SK-N-SH treated with all-trans-retinoic acid at 6 μM for 48 hours (cell line): ENCODE measurements at regions not wholly inside any gene's neighbourhood (a gene's known extent, or its start where the extent isn't known, plus 50 kb on each side); places are given as distances from the start of the nearest gene placed in this dataset.

ENCODE experiments used
- ATAC-seq: fragments of 200-7000 bp; cut with Tn5 transposase; 3 replicates; pipeline ENCODE4 v1.9.1; 2020; ENCODE audit warnings: mild to moderate bottlenecking, moderate library complexity
- ARNTL ChIP-seq: fragments of 450-650 bp; formaldehyde crosslinking; IDR thresholded peaks from 2 replicates; pipeline ENCODE4 v1.5.0; 2020; ENCODE audit warnings: low read depth, mild to moderate bottlenecking, moderate library complexity, borderline replicate concordance
- BACH2 ChIP-seq: fragments of 250-450 bp; sonication (Bioruptor Pico); IDR thresholded peaks from 2 replicates; pipeline ENCODE4 v1.9.0; 2021; ENCODE audit warnings: mild to moderate bottlenecking, borderline replicate concordance
- CREB5 ChIP-seq: fragments of 250-450 bp; sonication (Bioruptor Pico); IDR thresholded peaks from 2 replicates; pipeline ENCODE4 v1.5.1; 2020; ENCODE audit warnings: low read depth, mild to moderate bottlenecking, moderate library complexity
- CSDC2 ChIP-seq: fragments of 250-450 bp; sonication (Bioruptor Pico); IDR thresholded peaks from 2 replicates; pipeline ENCODE4 v1.5.0; 2020; ENCODE audit warnings: mild to moderate bottlenecking, moderate library complexity
- CSRNP3 ChIP-seq: fragments of 250-450 bp; sonication (Bioruptor Pico); IDR thresholded peaks from 2 replicates; pipeline ENCODE4 v1.5.1; 2021; ENCODE audit warnings: mild to moderate bottlenecking, moderate library complexity
- ESRRG ChIP-seq: fragments of 250-450 bp; sonication (Bioruptor Pico); IDR thresholded peaks from 2 replicates; pipeline ENCODE4 v1.6.1; 2021; ENCODE audit warnings: mild to moderate bottlenecking
- ISL1 ChIP-seq: fragments of 250-450 bp; sonication (Bioruptor Pico); IDR thresholded peaks from 2 replicates; pipeline ENCODE4 v2.1.2; 2022; ENCODE audit warnings: mild to moderate bottlenecking, moderate library complexity
- OSR1 ChIP-seq: fragments of 250-450 bp; sonication (Bioruptor Pico); IDR thresholded peaks from 2 replicates; pipeline ENCODE4 v1.8.0; 2022; ENCODE audit warnings: moderate library complexity, mild to moderate bottlenecking, inconsistent platforms
- PATZ1 ChIP-seq: fragments of 250-450 bp; sonication (Bioruptor Pico); IDR thresholded peaks from 2 replicates; pipeline ENCODE4 v1.8.0; 2020; ENCODE audit warnings: mild to moderate bottlenecking, moderate library complexity, borderline replicate concordance
- POU6F1 ChIP-seq: fragments of 250-450 bp; sonication (Bioruptor Pico); IDR thresholded peaks from 2 replicates; pipeline ENCODE4 v1.8.0; 2021; ENCODE audit warnings: low read depth, mild to moderate bottlenecking, moderate library complexity, borderline replicate concordance
- PPARA ChIP-seq: fragments of 250-450 bp; sonication (Bioruptor Pico); IDR thresholded peaks from 2 replicates; pipeline ENCODE4 v1.5.0; 2020; ENCODE audit warnings: mild to moderate bottlenecking, borderline replicate concordance
- RARB ChIP-seq: fragments of 250-450 bp; sonication (Bioruptor Pico); IDR thresholded peaks from 2 replicates; pipeline ENCODE4 v1.8.0; 2021; ENCODE audit warnings: mild to moderate bottlenecking, moderate library complexity
- SNAI2 ChIP-seq: fragments of 250-450 bp; sonication (Bioruptor Pico); IDR thresholded peaks from 2 replicates; pipeline ENCODE4 v1.5.0; 2020; ENCODE audit warnings: mild to moderate bottlenecking, moderate library complexity
- TCF4 ChIP-seq: fragments of 250-450 bp; sonication (Bioruptor Pico); IDR thresholded peaks from 2 replicates; pipeline ENCODE4 v1.8.0; 2021; ENCODE audit warnings: mild to moderate bottlenecking, moderate library complexity, borderline replicate concordance
- TOX ChIP-seq: fragments of 250-450 bp; sonication (Bioruptor Pico); IDR thresholded peaks from 2 replicates; pipeline ENCODE4 v1.8.0; 2021; ENCODE audit warnings: mild to moderate bottlenecking, moderate library complexity, borderline replicate concordance
- ZC3H10 ChIP-seq: fragments of 250-450 bp; sonication (Bioruptor Pico); IDR thresholded peaks from 2 replicates; pipeline ENCODE4 v1.5.1; 2021; ENCODE audit warnings: mild to moderate bottlenecking, moderate library complexity
- ZFP3 ChIP-seq: fragments of 250-450 bp; sonication (Bioruptor Pico); IDR thresholded peaks from 2 replicates; pipeline ENCODE4 v1.5.0; 2020; ENCODE audit warnings: mild to moderate bottlenecking, moderate library complexity
- ZFP30 ChIP-seq: fragments of 450-650 bp; formaldehyde crosslinking; IDR thresholded peaks from 2 replicates; pipeline ENCODE4 v1.5.0; 2022; ENCODE audit warnings: mild to moderate bottlenecking, moderate library complexity
- ZNF565 ChIP-seq: fragments of 450-650 bp; formaldehyde crosslinking; conservative IDR thresholded peaks from 2 replicates; pipeline ENCODE4 v1.5.0; 2020; ENCODE audit warnings: low read depth, mild to moderate bottlenecking, moderate library complexity
- ZNF70 ChIP-seq: fragments of 450-650 bp; formaldehyde crosslinking; IDR thresholded peaks from 2 replicates; pipeline ENCODE4 v1.5.0; 2020; ENCODE audit warnings: mild to moderate bottlenecking, moderate library complexity
- ZNF8 ChIP-seq: fragments of 450-650 bp; formaldehyde crosslinking; IDR thresholded peaks from 2 replicates; pipeline ENCODE4 v1.5.0; 2020; ENCODE audit warnings: mild to moderate bottlenecking, moderate library complexity

- ATAC-seq, result no peak
- no peak for TF ChIP-seq OSR1
- no peak for TF ChIP-seq BACH2
- no peak for TF ChIP-seq CSRNP3 (CRISPR knock-in tag)
These were observed 338.6 kb upstream of the NFE2L3 start for GRCh38 chr7:25813381-25813780.

- no peak for ATAC-seq
- TF ChIP-seq ISL1 (CRISPR knock-in tag) (no peak), RARB (CRISPR knock-in tag) (no peak), POU6F1 (no peak), TCF4 (CRISPR knock-in tag) (no peak)
These were observed 336.3 kb upstream of the NFE2L3 start for GRCh38 chr7:25815711-25816110.

- TF ChIP-seq TCF4 (CRISPR knock-in tag) (no peak), ZNF8 (CRISPR knock-in tag) (no peak), ARNTL (CRISPR knock-in tag) (no peak), ZNF565 (CRISPR knock-in tag) (no peak), PPARA (CRISPR knock-in tag) (no peak), ZC3H10 (CRISPR knock-in tag) (no peak), ZFP3 (CRISPR knock-in tag) (no peak), POU6F1 (no peak), CSDC2 (CRISPR knock-in tag) (no peak), ISL1 (CRISPR knock-in tag) (no peak), RARB (CRISPR knock-in tag) (no peak)
- ATAC-seq, result no peak
These were observed 331.5 kb upstream of the NFE2L3 start for GRCh38 chr7:25820432-25821040.

GRCh38 chr7:25821225-25821624 is 330.8 kb upstream of the NFE2L3 start:
- no peak for ATAC-seq
- TF ChIP-seq ZFP30 (CRISPR knock-in tag) (no peak), ZNF70 (no peak), SNAI2 (CRISPR knock-in tag) (no peak)

GRCh38 chr7:25822823-25823222 is 329.2 kb upstream of the NFE2L3 start:
- TF ChIP-seq CREB5 (CRISPR knock-in tag) (no peak), SNAI2 (CRISPR knock-in tag) (no peak), POU6F1 (no peak), ESRRG (no peak), CSDC2 (CRISPR knock-in tag) (no peak), ZFP30 (CRISPR knock-in tag) (no peak), ARNTL (CRISPR knock-in tag) (no peak), RARB (CRISPR knock-in tag) (no peak), TOX (no peak), ZNF565 (CRISPR knock-in tag) (no peak), PATZ1 (no peak), PPARA (CRISPR knock-in tag) (no peak), TCF4 (CRISPR knock-in tag) (no peak)
- ATAC-seq, result no peak
